Right lobe of liver (tissue), 6 donors: ENCODE measurements at regions not wholly inside any gene's neighbourhood (a gene's known extent, or its start where the extent isn't known, plus 50 kb on each side); places are given as distances from the start of the nearest gene placed in this dataset.

Experiments
- ATAC-seq, 4 donors: fragments of 200-7000 bp; cut with Tn5 transposase; one replicate each; pipeline ENCODE4 v1.9.1; 2020; ENCODE audit warnings: mild to moderate bottlenecking in 4 of 4, moderate library complexity in 4 of 4
- DNase-seq, 3 donors: peaks; one replicate each; pipeline ENCODE4 v3.0.0-alpha.2; 2020
- H3K27ac ChIP-seq, 3 donors: fragments of 200-600 bp; one replicate each; pipeline ENCODE4 v1.8.0; 2022
- H3K27me3 ChIP-seq, 2 donors: fragments of 200-600 bp; one replicate each; pipeline ENCODE4 v1.8.0; 2022
- H3K36me3 ChIP-seq, 4 donors: fragments of 200-600 bp; sonication (generic) in 1 of 4; one replicate each; pipeline versions ENCODE4 v1.5.1 to v1.8.0; 2017 to 2022; ENCODE audit warnings: control low read depth in 1 of 4
- H3K4me1 ChIP-seq, 4 donors: fragments of 200-600 bp; sonication (generic) in 1 of 4; one replicate each; pipeline versions ENCODE4 v1.5.1 to v1.8.0; 2017 to 2022; ENCODE audit warnings: control low read depth in 1 of 4
- H3K4me3 ChIP-seq, 3 donors: fragments of 200-600 bp; one replicate each; pipeline ENCODE4 v1.8.0; 2022
- H3K9me3 ChIP-seq, 4 donors: fragments of 200-600 bp; sonication (generic) in 1 of 4; one replicate each; pipeline versions ENCODE4 v1.5.1 to v1.8.0; 2017 to 2022; ENCODE audit warnings: control low read depth in 1 of 4
- CTCF ChIP-seq, 4 donors: fragments of 200-600 bp in 3 of 4; fragments of 450-650 bp in 1 of 4; IDR thresholded peaks; one replicate each; pipeline versions ENCODE4 v1.5.1 to v1.8.0; 2016 to 2022; ENCODE audit warnings: antibody characterized with exemption in 4 of 4, mild to moderate bottlenecking in 2 of 4
- POLR2A ChIP-seq: fragments of 450-650 bp; IDR thresholded peaks from one replicate; pipeline ENCODE4 v1.6.1; 2017; ENCODE audit warnings: antibody characterized with exemption, mild to moderate bottlenecking
- WGBS: methylation state at CpG from one replicate; pipeline ENCODE4 v1.1.6; 2018; ENCODE audit warnings: low coverage, low lambda C conversion rate; ENCODE audit not compliant: insufficient coverage; ENCODE audit errors: missing lambda C conversion rate; 5-methylcytosine and 5-hydroxymethylcytosine counted together
- intact Hi-C, 2 donors: fragments of 100-400 bp; cut with DNase I; formaldehyde crosslinking; loops; one replicate each; pipeline versions ENCODE4 v1.11.2 to v1.14.1; 2022
- donor health status: DM: no; HTN: yes; CAD: no.
- donor health status: DM: no; HTN: no; CAD: no.
- donor health status: DM: no; HTN: no; CAD: no.
- donor health status: DM: no; HTN: yes; CAD: no.
- donor health status: DM: no; HTN: yes; CAD: no.

GRCh38 chrX:36650622-36651021 lies 357.5 kb upstream of the FAM47C start:
- 56% methylated on average over 3 of the region's 3 CpGs for WGBS
- no peak for TF ChIP-seq POLR2A
- no peak for TF ChIP-seq CTCF (IDR thresholded peaks at IDR 0.05)
- H3K36me3 ChIP-seq, result no peaks in the 10 kb centered on the region
- H3K4me3 ChIP-seq, result no peak overlapping the region
- H3K9me3 ChIP-seq, result no peaks in the 10 kb centered on the region
- no peak for DNase-seq
- H3K4me1 ChIP-seq, result no peaks in the 10 kb centered on the region
- no peak for ATAC-seq
- H3K27ac ChIP-seq, result no peak overlapping the region
- H3K27me3 ChIP-seq, result no peaks in the 10 kb centered on the region
- intact Hi-C loops, result no loop called here

GRCh38 chrX:36683507-36683906 lies 324.7 kb upstream of the FAM47C start:
- Histone ChIP-seq H3K27ac (no peak overlapping the region), H3K36me3 (no peaks in the 10 kb centered on the region), H3K27me3 (peaks cover 0 to 2% of the 10 kb centered on the region in 2 donors), H3K4me1 (peaks cover 0 to 3% (median 0%) of the 10 kb centered on the region in 4 donors), H3K4me3 (no peak overlapping the region), H3K9me3 (no peaks in the 10 kb centered on the region)
- intact Hi-C loops, result no loop called here
- WGBS, result 40% methylated on average over 1 of the region's 1 CpG
- peak in 3 of 4 donors; percentile 20 to 70 (median 57) for ATAC-seq
- TF ChIP-seq CTCF (IDR thresholded peaks at IDR 0.05) (no peak), POLR2A (no peak)
- DNase-seq, result no peak

DNA sequence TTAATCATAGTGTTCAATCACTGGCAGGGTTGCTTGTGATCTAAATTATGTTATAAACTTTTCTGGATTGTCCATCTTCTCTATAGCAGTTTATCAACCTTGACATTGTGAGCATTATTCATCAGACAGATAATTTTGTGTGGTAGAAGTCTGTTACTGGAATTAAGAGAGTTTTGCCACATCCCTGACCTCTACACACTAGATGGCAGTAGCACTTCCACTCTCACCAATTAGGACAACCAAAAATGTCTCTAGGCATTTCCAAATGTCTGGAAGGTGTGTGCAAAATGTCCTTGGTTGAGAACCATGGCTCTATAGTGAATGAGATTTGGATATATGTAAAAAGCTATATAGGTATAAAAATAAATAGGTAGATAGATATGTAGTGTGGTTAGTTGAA lies 324.1 kb upstream of the FAM47C start:
- no peaks in the 10 kb centered on the region for H3K36me3 ChIP-seq
- ATAC-seq (peak in 2 of 4 donors; percentile 35 to 38), DNase-seq (no peak)
- no peak overlapping the region for H3K27ac ChIP-seq
- H3K9me3 ChIP-seq, result no peaks in the 10 kb centered on the region
- H3K4me3 ChIP-seq, result no peak overlapping the region
- TF ChIP-seq POLR2A (no peak), CTCF (IDR thresholded peaks at IDR 0.05) (peak in 3 of 4 donors; percentile 20 to 45 (median 34))
- intact Hi-C loops, result no loop called here
- peaks cover 0 to 3% (median 0%) of the 10 kb centered on the region in 4 donors for H3K4me1 ChIP-seq
- no peaks in the 10 kb centered on the region for H3K27me3 ChIP-seq

DNA sequence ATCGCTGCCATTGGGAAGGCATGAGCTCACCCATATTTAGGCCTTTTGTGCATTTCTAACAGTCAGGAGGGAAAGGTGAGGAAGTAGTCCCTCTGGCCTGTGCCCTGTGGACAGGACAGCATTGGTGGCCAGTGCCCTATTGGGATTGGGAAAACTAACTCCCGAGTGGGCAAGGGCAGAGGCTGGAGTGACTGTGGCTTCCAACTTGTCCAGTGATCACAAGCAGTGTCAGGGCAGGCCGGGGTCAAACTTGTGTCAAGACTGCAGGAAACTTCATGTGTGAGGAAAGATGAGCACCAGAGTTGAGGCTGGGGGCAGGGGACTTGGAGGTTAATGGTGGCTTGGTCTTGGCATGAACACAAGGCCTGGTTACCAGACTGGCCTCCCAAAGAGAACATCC lies 286.2 kb upstream of the FAM47C start:
- TF ChIP-seq POLR2A (no peak), CTCF (IDR thresholded peaks at IDR 0.05) (no peak)
- Histone ChIP-seq H3K9me3 (no peaks in the 10 kb centered on the region), H3K4me1 (no peaks in the 10 kb centered on the region), H3K4me3 (no peak overlapping the region), H3K36me3 (no peaks in the 10 kb centered on the region), H3K27ac (no peak overlapping the region), H3K27me3 (no peaks in the 10 kb centered on the region)
- no peak for DNase-seq
- intact Hi-C loops, result no loop called here
- WGBS, result no CpG with 5 or more reads among the region's 3 CpGs
- no peak for ATAC-seq

- 81% methylated on average over 2 of the region's 2 CpGs for WGBS
- Histone ChIP-seq H3K27ac (no peak overlapping the region), H3K9me3 (no peaks in the 10 kb centered on the region), H3K36me3 (no peaks in the 10 kb centered on the region), H3K4me3 (no peak overlapping the region), H3K27me3 (no peaks in the 10 kb centered on the region), H3K4me1 (no peaks in the 10 kb centered on the region)
- DNase-seq (no peak), ATAC-seq (no peak)
- intact Hi-C loops, result no loop called here
- TF ChIP-seq CTCF (IDR thresholded peaks at IDR 0.05) (no peak), POLR2A (no peak)
Measured at GRCh38 chrX:36753602-36754001, 254.6 kb upstream of the FAM47C start.
